Putamen (tissue), 1 donor: ENCODE measurements at regions not wholly inside any gene's neighbourhood (a gene's known extent, or its start where the extent isn't known, plus 50 kb on each side); places are given as distances from the start of the nearest gene placed in this dataset.

Experiments used
- DNase-seq: peaks from one replicate; pipeline ENCODE4 v3.0.0-alpha.2; 2016; ENCODE audit warnings: low spot score

GRCh38 chr2:58562276-58562675, 321.2 kb upstream of the FANCL start:
- DNase-seq: no peak

- DNase-seq: no peak
Measured at GRCh38 chr2:58560531-58560930, 319.4 kb upstream of the FANCL start.

- no peak for DNase-seq
Measured at GRCh38 chr2:58558881-58559280, 317.8 kb upstream of the FANCL start.

- DNase-seq: no peak
Measured at GRCh38 chr2:58557176-58557575, 316.1 kb upstream of the FANCL start.

GRCh38 chr2:58553937-58554336, 312.8 kb upstream of the FANCL start:
- no peak for DNase-seq

GRCh38 chr2:58553522-58553921, 312.4 kb upstream of the FANCL start:
- no peak for DNase-seq

- DNase-seq: no peak
Measured at GRCh38 chr2:58545300-58546280, 304.5 kb upstream of the FANCL start.

- DNase-seq: no peak
Measured at GRCh38 chr2:58543442-58543841, 302.3 kb upstream of the FANCL start.

GRCh38 chr2:58541511-58541910, 300.4 kb upstream of the FANCL start:
- peak; percentile 29 for DNase-seq

- peak; percentile 41 for DNase-seq
Measured at GRCh38 chr2:58540681-58541080, 299.6 kb upstream of the FANCL start.

- DNase-seq: no peak
Measured at GRCh38 chr2:58539973-58540372, 298.8 kb upstream of the FANCL start.

GRCh38 chr2:58535990-58536389, 294.9 kb upstream of the FANCL start:
- DNase-seq: no peak

- no peak for DNase-seq
Measured at GRCh38 chr2:58535182-58535581, 294.1 kb upstream of the FANCL start.

GRCh38 chr2:58533376-58533775, 292.3 kb upstream of the FANCL start:
- DNase-seq: no peak

- no peak for DNase-seq
Measured at GRCh38 chr2:58532641-58533040, 291.5 kb upstream of the FANCL start.

GRCh38 chr2:58527647-58528046, 286.5 kb upstream of the FANCL start:
- no peak for DNase-seq

GRCh38 chr2:58521803-58522554, 280.9 kb upstream of the FANCL start:
- no peak for DNase-seq

- no peak for DNase-seq
Measured at GRCh38 chr2:58520903-58521302, 279.8 kb upstream of the FANCL start.

GRCh38 chr2:58517881-58518280, 276.8 kb upstream of the FANCL start:
- DNase-seq: no peak

- DNase-seq: no peak
Measured at GRCh38 chr2:58516695-58517094, 275.6 kb upstream of the FANCL start.

GRCh38 chr2:58515827-58516573, 274.9 kb upstream of the FANCL start:
- no peak for DNase-seq

GRCh38 chr2:58514252-58514651, 273.1 kb upstream of the FANCL start:
- no peak for DNase-seq
